Spleen (tissue), 7 donors: ENCODE measurements at regions not wholly inside any gene's neighbourhood (a gene's known extent, or its start where the extent isn't known, plus 50 kb on each side); places are given as distances from the start of the nearest gene placed in this dataset.

ENCODE experiments used
- CTCF ChIP-seq, 11 experiments: fragments of 200-600 bp in 7 of 11; fragments of 450-650 bp in 4 of 11; sonication (generic) in 4 of 11; IDR thresholded peaks in 8 of 11; conservative IDR thresholded peaks in 3 of 11; 1 replicate in 7 of 11; 2 replicates in 4 of 11; pipeline versions ENCODE4 v1.4.0 to v1.8.0; 2016 to 2021; ENCODE audit warnings: antibody characterized with exemption in 11 of 11, inconsistent platforms in 4 of 11, mild to moderate bottlenecking in 1 of 11
- POLR2AphosphoS5 ChIP-seq, 3 donors: sonication (generic); formaldehyde crosslinking; IDR thresholded peaks; one replicate each; pipeline ENCODE4 v1.5.1; 2017; ENCODE audit warnings: antibody characterized with exemption in 3 of 3
- donor health status: DM: no; HTN: no; CAD: no; lungs with moderate emphysema.
- donor health status: DM: no; HTN: no; CAD: no.
- donor health status: DM: no; HTN: no; CAD: no.

DNA sequence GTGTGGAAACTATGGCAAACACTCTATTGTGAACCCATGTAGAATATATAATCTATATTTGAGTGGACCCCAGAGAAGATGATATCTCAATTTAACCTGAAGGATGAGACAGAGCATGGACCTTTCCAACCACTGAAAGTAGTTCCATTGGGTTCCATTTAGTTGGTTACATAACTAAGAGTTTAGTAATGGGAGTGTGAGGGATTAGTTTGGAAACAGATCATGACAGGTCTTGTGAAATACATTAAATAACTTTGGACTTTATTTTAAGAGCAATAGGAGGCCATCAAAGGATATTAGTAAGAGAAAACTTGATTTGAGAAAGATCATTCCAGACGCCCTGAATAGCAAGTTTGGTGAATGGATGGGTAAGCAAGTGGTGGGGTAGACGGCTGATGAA is 487.2 kb upstream of the ROBO2 start:
- TF ChIP-seq POLR2AphosphoS5 (IDR thresholded peaks at IDR 0.05) (no peak), CTCF (IDR thresholded peaks at IDR 0.05 in 8 of 11, conservative IDR thresholded peaks at IDR 0.05 in 3 of 11) (no peak)
